ENCODE measurements at regions not wholly inside any gene's neighbourhood (a gene's known extent, or its start where the extent isn't known, plus 50 kb on each side); places are given as distances from the start of the nearest gene placed in this dataset.
"Not testable (repeated sequence)": the region's sequence is repeated elsewhere in the genome, so short reads cannot be mapped to it uniquely, and the experiment has no call there.

DNA sequence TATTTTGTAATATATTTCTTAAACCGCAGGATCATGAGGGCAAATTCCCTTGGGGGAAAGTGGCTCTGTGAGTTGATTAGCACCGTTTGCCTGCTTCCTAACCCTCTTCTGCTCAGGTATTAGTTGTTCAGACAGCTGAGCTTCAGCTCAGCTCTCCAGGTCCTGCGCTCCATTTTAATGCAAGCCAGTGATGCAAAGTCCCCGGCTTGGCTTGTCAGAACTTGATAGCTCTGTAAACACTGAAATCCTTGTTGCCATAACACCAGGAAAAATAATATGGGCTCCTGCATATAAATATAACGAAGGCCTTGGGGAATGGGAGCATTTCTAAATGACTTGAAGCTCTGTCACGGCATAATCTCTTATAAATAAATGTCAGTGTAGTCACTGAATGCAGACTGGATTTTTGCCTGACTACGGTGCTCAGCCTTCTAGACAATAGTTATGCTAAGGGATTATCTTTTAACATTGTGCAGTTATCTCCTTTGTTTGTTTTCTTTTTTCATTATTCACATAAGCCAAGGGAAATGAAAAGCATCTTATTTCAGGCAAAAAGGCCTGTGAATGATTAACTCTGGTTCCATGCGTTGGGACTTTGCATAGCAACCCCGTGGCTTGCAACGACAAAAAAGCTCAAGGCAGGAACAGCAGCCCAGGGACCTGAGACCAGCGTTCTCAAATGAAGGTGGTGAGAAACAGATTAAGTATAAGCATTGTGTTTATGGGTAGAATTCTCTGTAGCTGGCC lies 253.2 kb downstream of the SPRY1 start:
- WGBS = 18% methylated on average over 11 of the region's 11 CpGs
- no peak overlapping the region for H3K4me3 ChIP-seq (ENCODE audit: low read depth, low read length)

DNA sequence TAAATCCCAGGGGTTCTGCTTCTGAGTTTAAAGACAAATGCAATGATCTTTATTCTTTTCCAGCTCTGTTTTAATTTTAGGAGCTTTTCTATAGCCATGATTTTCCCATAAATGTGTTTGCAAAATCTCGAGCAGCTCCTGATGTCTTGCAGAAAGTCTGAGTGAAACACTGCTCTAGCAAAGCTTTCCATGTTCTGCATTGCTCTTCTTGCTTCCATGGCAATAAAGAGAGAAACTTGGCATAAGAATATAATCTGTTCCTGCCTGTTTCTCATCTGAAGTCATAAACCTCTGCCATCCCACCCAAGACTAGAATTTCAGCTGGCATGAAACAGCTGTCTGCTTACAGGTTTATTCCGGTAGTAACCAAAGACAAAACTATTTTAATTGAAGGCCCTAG lies 254.5 kb downstream of the SPRY1 start:
- no peaks in the 10 kb centered on the region for H3K4me1 ChIP-seq (ENCODE audit: insufficient read depth)
- no peak for DNase-seq (ENCODE audit: extremely low spot score)
- H3K36me3 ChIP-seq (ENCODE audit: insufficient read depth) = no peaks in the 10 kb centered on the region
- no peak overlapping the region for H3K4me3 ChIP-seq (ENCODE audit: low read depth, low read length)
- WGBS = 19% methylated on average over 2 of the region's 2 CpGs
- H3K27ac ChIP-seq (ENCODE audit: low read depth) = no peak overlapping the region

More for the DNA sequence above, 253.2 kb downstream of the SPRY1 start:
- DNase-seq (ENCODE audit: extremely low spot score) = peak; percentile 81
- Histone ChIP-seq H3K27ac (ENCODE audit: low read depth) (peak overlapping the region; percentile 83), H3K36me3 (ENCODE audit: insufficient read depth) (no peaks in the 10 kb centered on the region), H3K4me1 (ENCODE audit: insufficient read depth) (no peaks in the 10 kb centered on the region)

DNA sequence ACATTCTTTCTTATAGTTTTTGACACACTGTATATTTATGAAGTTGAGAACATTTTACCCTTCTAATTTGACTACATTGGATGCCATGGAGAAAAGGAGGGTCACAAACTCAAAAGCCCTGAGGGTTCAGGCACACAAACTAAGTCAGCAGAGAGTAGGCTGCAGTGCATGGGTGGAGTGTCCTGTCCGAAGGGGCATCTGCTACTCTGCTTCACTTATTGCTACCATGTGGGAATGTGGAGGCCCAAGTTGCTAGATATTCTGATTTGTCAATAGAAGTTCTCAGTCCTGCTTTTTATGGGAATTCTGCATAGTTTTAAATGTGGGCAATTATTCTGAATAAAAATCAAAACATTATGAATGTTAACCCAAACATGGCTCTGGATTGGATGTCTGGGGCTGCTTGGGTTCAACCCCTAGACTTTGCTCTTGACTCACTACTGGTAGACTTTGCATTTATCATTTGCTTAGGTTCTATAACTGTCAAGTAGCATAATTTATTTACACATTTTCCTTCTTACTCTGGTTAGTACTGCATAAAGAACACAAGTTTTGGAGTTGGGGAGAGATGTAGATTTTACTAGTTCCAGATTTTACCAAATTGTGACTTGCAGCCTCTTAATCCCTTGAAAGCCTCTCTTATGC lies 255.1 kb downstream of the SPRY1 start:
- WGBS = 67% methylated on average over 1 of the region's 1 CpG
- no peaks in the 10 kb centered on the region for H3K36me3 ChIP-seq (ENCODE audit: insufficient read depth)
- no peaks in the 10 kb centered on the region for H3K4me1 ChIP-seq (ENCODE audit: insufficient read depth)
- no peak for DNase-seq (ENCODE audit: extremely low spot score)
- no peak overlapping the region for H3K4me3 ChIP-seq (ENCODE audit: low read depth, low read length)
- peak overlapping the region; percentile 48 for H3K27ac ChIP-seq (ENCODE audit: low read depth)

DNA sequence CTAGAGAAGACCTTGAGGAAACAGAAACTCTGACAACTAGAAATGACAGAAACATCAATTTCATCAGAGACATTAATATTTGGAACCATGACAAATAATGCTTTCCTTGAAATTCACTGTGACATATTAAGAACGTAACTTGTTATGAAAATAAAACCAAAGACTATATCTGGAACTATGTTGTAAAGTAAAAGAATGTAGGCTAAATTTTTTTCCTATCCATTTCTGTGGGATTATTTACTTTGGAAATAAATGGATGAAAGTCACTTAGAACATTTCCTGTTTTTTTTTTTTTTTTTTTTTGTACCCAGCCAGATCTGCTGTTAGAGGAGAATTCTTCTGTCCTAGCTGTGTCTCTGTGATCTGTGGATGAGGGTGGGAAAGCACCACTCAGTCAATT lies 255.9 kb downstream of the SPRY1 start:
- no peak for DNase-seq (ENCODE audit: extremely low spot score)
- Histone ChIP-seq H3K4me3 (ENCODE audit: low read depth, low read length) (no peak overlapping the region), H3K36me3 (ENCODE audit: insufficient read depth) (no peaks in the 10 kb centered on the region), H3K27ac (ENCODE audit: low read depth) (no peak overlapping the region), H3K4me1 (ENCODE audit: insufficient read depth) (no peaks in the 10 kb centered on the region)
- WGBS = 47% methylated on average over 1 of the region's 1 CpG

DNA sequence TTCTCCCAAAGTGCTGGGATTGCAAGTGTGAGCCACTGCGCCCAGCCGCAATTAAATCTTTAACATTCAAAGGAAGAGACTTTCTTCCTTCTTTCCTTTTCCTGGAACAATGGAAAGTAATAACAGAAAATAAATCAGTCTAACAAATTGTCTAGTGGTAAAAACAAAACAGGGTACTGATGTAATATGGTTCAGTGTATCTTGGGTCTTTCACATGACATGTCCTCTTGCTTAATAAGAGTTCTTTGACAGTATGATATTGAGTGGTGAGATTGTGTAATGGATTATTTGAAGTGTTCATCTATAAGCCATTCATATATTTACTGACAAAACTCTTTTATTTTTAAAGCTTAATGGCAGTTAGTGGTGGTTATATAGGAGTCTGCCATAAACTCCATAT lies 256.6 kb downstream of the SPRY1 start:
- H3K36me3 ChIP-seq (ENCODE audit: insufficient read depth) = no peaks in the 10 kb centered on the region
- DNase-seq (ENCODE audit: extremely low spot score) = no peak
- H3K4me1 ChIP-seq (ENCODE audit: insufficient read depth) = no peaks in the 10 kb centered on the region
- no peak overlapping the region for H3K27ac ChIP-seq (ENCODE audit: low read depth)
- no peak overlapping the region for H3K4me3 ChIP-seq (ENCODE audit: low read depth, low read length)
- WGBS = 96% methylated on average over 2 of the region's 2 CpGs

DNA sequence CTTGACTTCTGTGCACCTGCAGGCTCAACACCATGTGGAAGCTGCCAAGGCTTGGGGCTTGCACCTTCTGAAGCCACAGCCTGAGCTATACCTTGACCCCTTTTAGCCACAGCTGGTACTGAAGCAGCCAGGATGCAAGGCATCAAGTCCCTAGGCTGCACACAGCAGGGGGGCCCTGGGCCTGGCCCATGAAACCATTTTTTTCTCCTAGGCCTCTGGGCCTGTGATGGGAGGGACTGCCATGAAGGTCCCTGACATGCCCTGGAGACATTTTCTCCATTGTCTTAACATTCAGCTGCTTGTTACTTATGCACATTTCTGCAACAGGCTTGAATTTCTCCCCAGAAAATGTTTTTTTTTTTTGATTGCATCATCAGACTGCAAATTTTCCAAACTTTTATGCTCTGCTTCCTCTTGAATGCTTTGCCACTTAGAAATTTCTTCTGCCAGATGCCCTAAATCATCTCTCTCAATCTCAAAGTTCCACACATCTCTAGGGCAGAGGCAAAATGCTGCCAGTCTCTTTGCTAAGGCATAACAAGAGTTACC lies 260.2 kb downstream of the SPRY1 start:
- not testable (repeated sequence) for DNase-seq (ENCODE audit: extremely low spot score); H3K4me3 ChIP-seq (ENCODE audit: low read depth, low read length); H3K4me1 ChIP-seq (ENCODE audit: insufficient read depth); H3K36me3 ChIP-seq (ENCODE audit: insufficient read depth); H3K27ac ChIP-seq (ENCODE audit: low read depth)

DNA sequence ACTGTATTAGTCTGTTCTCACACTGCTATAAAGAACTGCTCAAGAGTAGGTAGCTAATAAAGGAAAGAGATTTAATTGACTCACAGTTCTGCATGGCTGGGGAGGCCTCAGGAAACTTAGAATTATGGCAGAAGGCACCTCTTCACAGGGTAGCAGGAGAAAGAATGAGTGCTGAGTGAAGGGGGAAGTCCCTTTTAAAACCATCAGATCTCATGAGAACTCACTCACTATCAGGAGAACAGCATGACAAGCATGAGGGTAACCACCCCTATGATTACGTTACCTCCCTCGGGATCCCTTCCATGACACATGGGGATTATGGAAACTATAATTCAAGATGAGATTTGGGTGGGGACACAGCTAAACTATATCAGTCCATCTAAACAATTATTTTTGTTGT lies 261.0 kb downstream of the SPRY1 start:
- 90% methylated on average over 2 of the region's 2 CpGs for WGBS
- H3K36me3 ChIP-seq (ENCODE audit: insufficient read depth) = not testable (repeated sequence)

DNA sequence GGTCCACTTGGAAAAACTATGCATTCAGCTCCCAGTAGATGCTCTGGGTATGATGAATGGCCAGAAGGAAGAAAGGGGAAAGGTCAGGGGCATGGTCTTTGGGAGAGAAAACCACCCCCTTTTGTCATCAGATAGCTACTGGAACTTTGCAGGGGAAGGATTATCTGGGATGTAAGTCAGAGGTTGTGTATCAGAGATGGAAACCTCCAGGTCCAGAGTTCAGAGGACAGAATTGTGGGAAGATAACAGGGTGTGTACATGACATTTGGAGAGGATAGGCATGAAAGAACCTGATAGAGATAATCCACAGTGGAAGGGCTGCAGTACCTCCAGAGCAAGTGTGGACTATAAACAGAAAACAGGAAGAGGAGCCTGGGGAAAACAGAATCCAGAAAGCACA lies 262.7 kb downstream of the SPRY1 start:
- Histone ChIP-seq H3K4me1 (ENCODE audit: insufficient read depth) (no peaks in the 10 kb centered on the region), H3K36me3 (ENCODE audit: insufficient read depth) (no peaks in the 10 kb centered on the region), H3K27ac (ENCODE audit: low read depth) (no peak overlapping the region), H3K4me3 (ENCODE audit: low read depth, low read length) (no peak overlapping the region)
- no peak for DNase-seq (ENCODE audit: extremely low spot score)

More for the DNA sequence above, 261.0 kb downstream of the SPRY1 start:
- DNase-seq (ENCODE audit: extremely low spot score); H3K27ac ChIP-seq (ENCODE audit: low read depth); H3K4me3 ChIP-seq (ENCODE audit: low read depth, low read length); H3K4me1 ChIP-seq (ENCODE audit: insufficient read depth): not testable (repeated sequence)

DNA sequence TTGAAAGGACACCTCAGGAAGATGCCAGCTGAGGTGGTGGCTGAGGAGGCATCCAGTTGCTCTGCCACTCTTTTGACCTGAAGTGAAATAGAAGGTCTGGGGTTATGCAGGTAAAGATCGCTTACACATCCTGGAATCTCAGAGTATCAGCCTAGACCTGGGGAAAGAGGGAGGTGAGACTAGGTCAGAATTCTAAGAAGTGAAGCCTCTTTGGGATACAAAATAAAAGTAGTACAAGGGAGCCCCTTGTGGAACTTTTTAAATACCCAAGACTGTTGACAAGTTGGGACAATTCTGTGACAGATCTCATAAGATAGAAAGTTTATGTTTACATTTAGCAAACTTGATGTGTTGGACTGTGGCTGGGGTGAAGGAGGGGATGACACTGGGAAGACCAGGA lies 263.1 kb downstream of the SPRY1 start:
- DNase-seq (ENCODE audit: extremely low spot score) = no peak
- WGBS = 97% methylated on average over 1 of the region's 1 CpG
- H3K4me1 ChIP-seq (ENCODE audit: insufficient read depth) = no peaks in the 10 kb centered on the region
- no peaks in the 10 kb centered on the region for H3K36me3 ChIP-seq (ENCODE audit: insufficient read depth)
- no peak overlapping the region for H3K4me3 ChIP-seq (ENCODE audit: low read depth, low read length)
- H3K27ac ChIP-seq (ENCODE audit: low read depth) = no peak overlapping the region

DNA sequence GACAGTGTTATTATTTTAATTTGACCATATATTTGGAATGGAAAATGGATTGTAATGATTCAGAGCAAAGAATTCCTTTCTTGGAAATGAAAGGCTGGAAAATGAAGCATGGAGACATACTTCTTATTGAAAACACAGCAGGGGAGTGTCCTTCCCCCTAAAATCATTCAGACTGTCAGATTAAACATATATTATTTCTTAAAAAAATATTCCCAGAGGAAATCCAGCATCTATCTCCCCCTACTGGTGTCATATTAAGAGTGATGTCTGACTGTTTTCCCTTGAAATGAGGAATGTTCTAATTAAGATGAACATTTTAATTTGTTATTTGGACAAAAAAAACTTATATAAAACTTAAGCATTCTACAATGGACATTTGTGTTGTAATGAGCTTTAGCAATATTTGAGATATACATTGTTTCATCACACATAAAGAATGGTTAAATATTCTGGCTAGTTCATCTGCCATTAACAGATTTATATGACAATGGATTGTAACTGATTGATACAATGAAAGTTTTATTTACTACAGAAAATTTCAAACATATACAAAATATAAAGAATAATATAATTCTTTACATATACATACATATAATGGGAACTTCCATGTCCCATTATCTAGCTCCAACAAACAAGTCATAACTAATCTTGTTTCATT lies 264.6 kb downstream of the SPRY1 start:
- Histone ChIP-seq H3K27ac (ENCODE audit: low read depth) (no peak overlapping the region), H3K4me1 (ENCODE audit: insufficient read depth) (no peaks in the 10 kb centered on the region), H3K36me3 (ENCODE audit: insufficient read depth) (no peaks in the 10 kb centered on the region), H3K4me3 (ENCODE audit: low read depth, low read length) (no peak overlapping the region)
- DNase-seq (ENCODE audit: extremely low spot score) = no peak

DNA sequence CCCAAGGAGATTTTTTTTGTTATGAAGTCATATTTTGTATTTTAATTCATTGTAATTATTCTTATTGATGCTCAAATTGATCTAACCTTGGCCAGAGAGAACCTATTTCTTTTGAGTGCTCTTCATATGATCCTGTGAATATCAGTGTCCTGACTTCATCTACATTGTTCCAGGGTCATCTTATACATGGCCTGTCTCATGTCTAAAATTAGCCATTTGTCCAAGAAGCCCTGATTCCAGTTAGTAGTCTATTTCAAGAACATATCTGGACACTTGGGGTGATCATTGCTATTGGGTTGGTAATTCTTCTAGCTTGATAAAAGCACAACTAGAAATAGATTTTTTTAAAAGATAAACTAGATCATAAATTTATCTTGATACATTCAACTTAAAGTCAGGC lies 266.2 kb downstream of the SPRY1 start:
- Histone ChIP-seq H3K27ac (ENCODE audit: low read depth) (no peak overlapping the region), H3K4me3 (ENCODE audit: low read depth, low read length) (no peak overlapping the region), H3K4me1 (ENCODE audit: insufficient read depth) (no peaks in the 10 kb centered on the region), H3K36me3 (ENCODE audit: insufficient read depth) (no peaks in the 10 kb centered on the region)
- DNase-seq (ENCODE audit: extremely low spot score) = no peak

DNA sequence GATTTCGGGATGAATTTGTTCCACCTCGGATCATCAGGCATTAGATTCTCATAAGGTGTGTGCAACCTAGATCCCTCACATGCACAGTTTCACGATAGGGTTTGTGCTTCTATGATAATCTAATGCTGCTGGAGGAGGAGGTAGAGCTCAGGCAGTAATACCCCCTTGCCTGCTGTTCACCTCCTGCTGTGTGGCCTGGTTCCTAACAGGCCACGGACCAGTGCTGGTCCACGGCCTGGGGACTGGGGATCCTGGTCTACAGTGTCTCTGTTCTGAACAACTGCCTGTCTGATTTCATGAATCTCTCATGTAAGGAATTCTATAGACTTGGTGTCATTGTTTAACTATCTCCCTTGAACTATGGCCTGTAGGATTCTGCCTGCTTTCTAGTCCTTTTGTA lies 269.9 kb downstream of the SPRY1 start:
- DNase-seq (ENCODE audit: extremely low spot score) = no peak
- Histone ChIP-seq H3K36me3 (ENCODE audit: insufficient read depth) (no peaks in the 10 kb centered on the region), H3K4me3 (ENCODE audit: low read depth, low read length) (no peak overlapping the region), H3K4me1 (ENCODE audit: insufficient read depth) (no peaks in the 10 kb centered on the region), H3K27ac (ENCODE audit: low read depth) (no peak overlapping the region)
- WGBS = 97% methylated on average over 5 of the region's 5 CpGs

DNA sequence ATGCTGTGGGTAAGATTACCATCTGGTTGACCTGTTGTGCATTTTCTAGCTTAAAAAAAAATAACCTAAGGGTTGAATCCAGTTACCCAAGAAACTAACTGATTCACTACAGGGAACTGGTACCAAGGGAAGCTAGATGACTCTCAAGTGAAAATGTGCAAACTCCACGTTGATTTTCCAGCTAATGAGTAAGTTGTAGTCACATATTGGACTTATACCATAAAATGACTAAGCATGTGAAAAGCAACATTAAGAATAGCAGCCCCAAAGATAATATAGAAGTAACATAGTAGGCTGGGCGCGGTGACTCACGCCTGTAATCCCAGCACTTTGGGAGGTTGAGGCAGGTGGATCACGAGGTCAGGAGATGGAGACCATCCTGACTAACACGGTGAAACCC lies 270.9 kb downstream of the SPRY1 start:
- Histone ChIP-seq H3K27ac (ENCODE audit: low read depth) (no peak overlapping the region), H3K36me3 (ENCODE audit: insufficient read depth) (no peaks in the 10 kb centered on the region), H3K4me1 (ENCODE audit: insufficient read depth) (no peaks in the 10 kb centered on the region), H3K4me3 (ENCODE audit: low read depth, low read length) (no peak overlapping the region)
- WGBS = 97% methylated on average over 6 of the region's 6 CpGs
- DNase-seq (ENCODE audit: extremely low spot score) = no peak

DNA sequence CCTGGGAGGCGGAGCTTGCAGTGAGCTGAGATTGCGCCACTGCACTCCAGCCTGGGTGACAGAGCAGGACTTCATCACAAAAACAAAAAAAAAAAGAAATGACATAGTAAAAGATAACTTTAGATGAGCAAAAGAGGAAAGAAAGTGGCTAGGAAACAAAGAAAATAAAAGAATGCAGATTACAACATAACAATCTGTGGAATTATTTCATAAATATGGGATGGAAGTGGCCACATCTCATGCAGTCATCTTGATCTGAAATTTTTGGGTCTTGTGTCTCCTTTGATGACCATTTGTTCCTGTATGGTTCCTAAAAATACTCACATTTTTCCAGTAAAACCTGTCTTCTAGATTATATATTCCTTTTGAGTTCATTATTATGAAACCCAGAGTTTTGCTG lies 271.4 kb downstream of the SPRY1 start:
- Histone ChIP-seq H3K27ac (ENCODE audit: low read depth) (no peak overlapping the region), H3K4me3 (ENCODE audit: low read depth, low read length) (no peak overlapping the region), H3K36me3 (ENCODE audit: insufficient read depth) (no peaks in the 10 kb centered on the region), H3K4me1 (ENCODE audit: insufficient read depth) (no peaks in the 10 kb centered on the region)
- no peak for DNase-seq (ENCODE audit: extremely low spot score)
- WGBS = 100% methylated on average over 2 of the region's 2 CpGs
